ENCODE measurements at regions not wholly inside any gene's neighbourhood (a gene's known extent, or its start where the extent isn't known, plus 50 kb on each side); places are given as distances from the start of the nearest gene placed in this dataset.

- no peak for TF ChIP-seq CTCF (IDR thresholded peaks at IDR 0.05; ENCODE audit: insufficient read depth, low read depth, low read length)
- no peak for TF ChIP-seq EZH2 (IDR thresholded peaks at IDR 0.05; ENCODE audit: insufficient read depth, low read length)
These were observed 114.4 kb upstream of the ZP4 start for GRCh38 chr1:238005116-238005515.

Measured in astrocyte (in vitro differentiated cells and primary cell).